G401 (cell line): ENCODE measurements at regions not wholly inside any gene's neighbourhood (a gene's known extent, or its start where the extent isn't known, plus 50 kb on each side); places are given as distances from the start of the nearest gene placed in this dataset.
"Not testable (repeated sequence)": the region's sequence is repeated elsewhere in the genome, so short reads cannot be mapped to it uniquely, and the experiment has no call there.

Experiments
- DNase-seq: peaks from one replicate; pipeline ENCODE4 v3.0.0-alpha.2; 2015; ENCODE audit warnings: low spot score
- in situ Hi-C: cut with HindIII; loops from 2 replicates; pipeline ENCODE4 v1.10.0; 2016; ENCODE audit warnings: low sequenced_read_pairs, mixed read lengths

DNA sequence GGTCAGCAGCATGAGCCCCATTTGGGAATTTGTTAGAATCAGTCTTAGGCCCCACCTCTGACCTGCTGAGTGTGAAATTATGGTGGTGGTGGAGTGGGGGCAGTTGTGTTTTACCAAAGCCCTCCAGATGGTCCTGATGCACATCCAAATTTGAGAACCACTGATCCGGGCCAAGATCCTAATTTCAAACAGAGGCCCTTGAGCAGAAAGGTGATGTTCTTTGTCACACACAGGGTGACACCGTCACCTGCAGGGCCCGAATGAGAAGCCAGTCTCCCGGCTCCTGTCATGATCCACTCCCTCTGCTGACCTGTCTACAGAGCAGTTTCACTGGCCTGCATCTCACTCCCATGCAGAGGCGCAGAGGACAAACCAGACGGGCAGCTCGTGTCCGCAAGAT is 129.9 kb downstream of the TRIM43 start:
- in situ Hi-C loops = no loop called here
- DNase-seq = no peak

DNA sequence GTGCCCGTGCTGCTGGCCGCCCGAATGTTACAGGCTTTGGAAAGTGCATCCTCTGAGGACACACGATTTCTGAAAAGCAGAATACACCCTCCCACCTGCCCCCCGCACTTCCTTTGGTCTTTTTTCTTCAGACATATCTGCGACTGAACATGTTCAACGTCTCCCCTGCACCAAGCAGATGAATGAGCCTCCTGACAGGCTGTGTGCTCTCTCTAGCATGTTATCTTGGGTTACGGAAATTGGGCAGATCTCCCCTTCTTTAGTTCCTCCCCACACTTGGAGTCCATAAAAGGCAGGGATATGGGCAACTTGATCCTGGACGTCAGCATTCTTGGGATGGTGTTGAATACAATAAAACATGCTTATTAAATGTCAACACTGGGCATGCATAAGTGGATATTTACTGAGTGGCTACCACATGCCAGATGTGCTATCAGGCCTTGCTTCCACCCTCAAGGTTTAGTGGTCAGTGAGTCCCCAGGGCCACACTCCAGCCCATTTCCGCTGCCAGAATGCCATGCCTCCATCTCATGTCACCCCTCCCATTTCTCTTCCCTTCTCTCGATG is 130.4 kb downstream of the TRIM43 start:
- in situ Hi-C loops = no loop called here
- no peak for DNase-seq

DNA sequence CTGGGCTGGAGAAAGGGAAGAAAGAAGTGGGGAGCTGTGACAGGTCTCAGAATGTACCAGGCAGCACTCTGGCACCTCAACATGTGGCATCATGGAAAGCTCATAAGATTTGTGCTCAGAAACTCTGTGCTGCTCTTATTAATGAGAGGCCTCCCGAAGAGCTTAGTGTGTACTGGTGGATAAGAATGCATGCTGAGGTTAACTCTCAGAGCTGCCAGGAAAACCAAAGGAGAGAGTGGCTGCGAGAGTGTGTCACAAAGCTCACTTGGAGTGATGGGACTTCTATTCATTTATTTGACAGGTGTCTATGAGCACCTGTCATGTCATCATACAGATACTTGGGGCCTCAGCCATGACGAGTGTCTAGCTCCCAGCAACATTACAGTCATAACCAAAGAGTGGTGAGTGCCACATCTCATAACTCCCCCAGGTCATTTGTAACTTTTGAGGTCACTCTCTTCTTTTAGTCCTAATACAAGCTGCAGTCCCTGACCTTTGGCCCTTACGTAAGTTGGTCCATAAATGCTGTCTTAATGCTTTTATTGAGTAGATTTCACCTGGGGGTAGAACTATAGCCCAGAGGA is 131.9 kb downstream of the TRIM43 start:
- in situ Hi-C loops, DNase-seq: not testable (repeated sequence)

DNA sequence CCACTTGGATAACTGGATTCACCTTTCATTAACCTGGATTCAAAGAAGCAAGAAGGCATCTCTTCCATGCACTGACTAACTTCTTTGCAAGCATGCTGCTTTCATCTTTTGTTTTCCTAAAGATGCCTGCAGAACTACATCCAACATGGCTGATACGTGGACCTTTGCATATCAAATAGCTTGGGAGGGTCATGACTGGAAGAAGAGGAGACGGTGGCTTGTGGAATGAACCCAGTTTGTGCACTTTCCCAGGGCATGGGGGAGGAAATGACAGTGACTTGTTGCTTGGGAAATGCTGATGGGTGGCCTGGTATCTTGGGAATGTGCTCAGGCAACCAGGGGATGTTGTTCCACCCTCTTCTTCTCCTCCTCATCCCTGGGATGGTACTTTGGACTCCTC is 133.4 kb downstream of the TRIM43 start:
- in situ Hi-C loops, DNase-seq: not testable (repeated sequence)

DNA sequence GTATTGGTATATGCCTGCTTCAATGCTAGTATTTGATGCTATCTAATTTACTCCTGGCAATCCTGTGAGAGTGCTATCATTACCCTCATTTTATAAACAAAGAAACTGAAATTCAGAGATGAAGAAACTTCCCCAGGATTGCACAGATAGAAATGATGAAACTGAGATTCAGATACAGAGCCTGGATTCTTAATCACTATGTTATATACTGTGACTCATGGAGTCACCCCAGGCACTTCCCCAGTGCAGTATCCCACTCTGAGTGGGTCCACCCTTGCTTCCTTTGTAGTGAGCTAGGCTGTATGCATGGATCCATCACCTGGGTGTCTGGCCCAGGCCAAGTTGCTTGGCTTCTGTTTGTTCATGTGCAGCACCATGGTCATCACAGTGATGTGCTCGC is 133.9 kb downstream of the TRIM43 start:
- in situ Hi-C loops, DNase-seq: not testable (repeated sequence)

GRCh38 chr2:95727420-95727819 is 135.6 kb downstream of the TRIM43 start:
- in situ Hi-C loops = not testable (repeated sequence)
- DNase-seq = peak; percentile 8

- in situ Hi-C loops = no loop called here
- peak; percentile 94 for DNase-seq
These were observed 137.2 kb downstream of the TRIM43 start for GRCh38 chr2:95728878-95729596.

DNA sequence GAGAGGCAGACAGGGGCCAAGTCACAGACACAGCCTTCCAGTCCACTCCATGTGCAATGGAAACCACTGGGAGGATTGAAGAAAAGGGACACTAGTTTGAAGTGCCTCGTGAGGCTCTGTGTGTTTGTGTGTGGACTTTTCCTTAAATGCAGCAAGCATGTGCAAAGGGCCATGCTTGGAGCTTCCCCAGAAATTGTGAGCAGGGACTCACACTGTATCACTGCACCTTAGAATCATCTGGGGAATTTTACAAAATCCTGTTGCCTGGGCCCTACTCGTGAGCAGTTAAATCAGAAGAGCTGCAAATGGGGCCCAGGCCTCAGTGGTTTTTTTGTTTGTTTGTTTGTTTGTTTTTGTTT is 137.8 kb downstream of the TRIM43 start:
- in situ Hi-C loops = no loop called here

GRCh38 chr2:95730813-95731212 is 139.0 kb downstream of the TRIM43 start:
- DNase-seq = no peak
- in situ Hi-C loops = no loop called here

More for the DNA sequence above, 137.8 kb downstream of the TRIM43 start:
- no peak for DNase-seq

DNA sequence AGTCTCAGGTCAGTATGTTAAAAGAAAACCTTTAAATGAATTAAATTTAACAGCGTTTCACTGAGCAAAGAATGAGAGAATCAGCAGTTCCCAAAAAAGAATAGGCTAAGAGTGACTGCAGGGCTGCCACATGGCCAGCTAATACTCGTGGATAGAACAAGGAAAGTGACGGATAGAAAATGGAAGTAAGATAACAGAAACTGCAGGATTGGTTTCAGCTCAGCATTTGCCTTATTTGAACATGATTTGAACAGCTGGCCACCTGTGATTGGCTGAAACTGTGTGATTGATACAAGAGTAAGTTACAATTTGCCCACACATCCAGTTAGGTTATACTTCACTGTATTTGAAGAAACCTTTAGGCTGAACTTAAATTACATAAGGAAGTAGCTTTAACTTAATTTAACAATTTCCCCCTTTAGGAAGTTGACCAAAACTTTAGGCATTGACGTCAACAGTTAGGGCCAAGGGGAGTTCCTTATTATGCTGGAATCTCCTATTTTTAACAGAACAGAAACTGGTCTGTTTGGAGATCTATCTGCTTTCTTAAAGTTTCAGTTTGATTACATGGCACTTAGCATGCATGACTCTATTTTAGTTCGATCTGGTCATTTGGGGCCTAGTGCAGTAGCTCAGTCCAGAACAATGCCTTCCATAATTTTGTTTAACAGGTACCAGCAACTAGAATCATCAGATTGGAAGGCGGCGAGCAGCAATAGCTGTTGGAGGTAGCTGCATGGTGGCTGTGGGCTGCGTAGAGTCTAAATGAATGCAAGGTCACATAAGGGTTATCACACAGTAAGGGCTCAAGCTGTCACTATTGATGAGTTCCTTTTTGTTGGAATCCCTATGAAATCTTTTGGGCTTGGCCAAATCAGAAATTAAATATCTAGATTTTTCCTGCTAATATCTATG is 143.4 kb downstream of the TRIM43 start:
- no peak for DNase-seq
- in situ Hi-C loops = no loop called here

DNA sequence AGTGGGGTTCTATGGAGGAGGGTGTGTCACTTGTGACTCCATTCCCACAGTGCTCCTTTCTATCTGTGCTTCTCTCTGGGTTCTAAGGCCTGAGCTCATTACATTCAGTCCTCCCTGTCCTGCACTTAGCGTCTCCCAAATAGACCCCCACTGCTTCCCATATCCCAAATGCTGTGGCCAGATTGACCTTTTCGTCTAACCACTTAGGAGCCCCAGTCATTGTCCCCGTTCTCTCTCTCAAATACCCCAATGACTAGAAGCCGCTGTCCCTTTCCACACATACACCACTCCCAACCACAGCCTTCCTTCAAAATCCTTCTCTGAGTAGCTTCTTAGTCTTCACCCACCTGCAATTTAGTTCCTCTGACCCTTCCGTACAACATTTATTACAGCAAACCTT is 146.5 kb downstream of the TRIM43 start:
- no peak for DNase-seq
- in situ Hi-C loops = no loop called here

- DNase-seq, in situ Hi-C loops: not testable (repeated sequence)
These were observed 160.3 kb downstream of the TRIM43 start for GRCh38 chr2:95752126-95752525.

GRCh38 chr2:95753812-95754211 is 162.0 kb downstream of the TRIM43 start:
- DNase-seq, in situ Hi-C loops: not testable (repeated sequence)

DNA sequence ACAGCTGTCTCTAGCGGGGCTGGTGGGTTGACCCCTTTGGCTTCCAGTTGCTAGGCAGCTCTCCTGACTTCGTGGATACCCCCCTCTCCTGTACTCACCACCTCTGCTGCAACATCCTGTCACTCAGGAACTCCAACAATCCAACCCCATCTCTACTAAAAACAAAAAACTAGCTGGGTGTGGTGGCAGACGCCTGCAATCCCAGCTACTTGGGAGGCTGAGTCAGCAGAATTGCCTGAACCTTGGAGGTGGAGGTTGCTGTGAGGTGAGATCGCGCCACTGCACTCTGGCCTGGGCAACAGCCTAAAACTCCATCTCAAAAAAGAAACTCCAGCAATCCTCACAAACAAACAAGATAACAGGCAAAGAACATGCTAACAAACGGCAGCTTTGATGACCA is 162.4 kb downstream of the TRIM43 start:
- DNase-seq, in situ Hi-C loops: not testable (repeated sequence)

- DNase-seq, in situ Hi-C loops: not testable (repeated sequence)
These were observed 163.2 kb downstream of the TRIM43 start for GRCh38 chr2:95754819-95755563.

GRCh38 chr2:95755956-95756669 is 164.3 kb downstream of the TRIM43 start:
- DNase-seq, in situ Hi-C loops: not testable (repeated sequence)

- in situ Hi-C loops = no loop called here
- DNase-seq = no peak
These were observed 166.2 kb downstream of the TRIM43 start for GRCh38 chr2:95757988-95758387.

DNA sequence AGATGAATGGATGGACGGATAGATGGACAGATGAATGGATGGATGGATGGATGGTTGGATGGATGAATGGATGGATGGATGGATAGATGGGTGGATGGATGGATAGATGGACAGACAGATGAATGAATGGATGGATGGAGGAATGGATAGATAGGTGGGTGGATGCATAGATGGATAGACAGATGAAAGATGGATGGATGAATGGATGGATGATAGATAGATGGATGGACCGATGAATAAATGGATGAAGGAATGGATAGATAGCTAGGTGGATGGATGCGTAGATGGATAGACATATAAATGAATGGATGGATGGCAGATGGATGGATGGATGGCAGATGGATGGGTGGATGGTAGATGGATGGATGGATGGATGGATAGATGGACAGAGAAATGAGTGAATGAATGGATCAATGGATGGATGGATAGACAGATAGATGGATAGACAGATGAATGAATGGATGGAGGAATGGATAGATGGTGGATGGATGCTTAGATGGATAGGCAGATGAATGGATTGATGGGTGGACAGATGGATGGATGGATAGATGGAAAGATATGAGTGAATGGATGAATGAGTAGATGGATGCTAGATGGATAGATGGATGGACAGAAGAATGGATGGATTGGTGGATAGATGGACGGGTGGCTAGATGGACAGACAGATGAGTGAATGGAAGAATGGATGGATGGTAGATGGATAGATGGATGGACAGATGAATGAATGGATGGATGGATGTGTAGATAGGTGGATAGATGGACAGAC is 167.9 kb downstream of the TRIM43 start:
- in situ Hi-C loops = no loop called here
- no peak for DNase-seq
